RKO (cell line): ENCODE measurements at regions not wholly inside any gene's neighbourhood (a gene's known extent, or its start where the extent isn't known, plus 50 kb on each side); places are given as distances from the start of the nearest gene placed in this dataset.
"Not testable (repeated sequence)": the region's sequence is repeated elsewhere in the genome, so short reads cannot be mapped to it uniquely, and the experiment has no call there.

ENCODE experiments used
- DNase-seq: peaks from one replicate; pipeline ENCODE4 v3.0.0-alpha.2; 2016; ENCODE audit warnings: low spot score

- DNase-seq: no peak
These were observed 209.3 kb upstream of the PKN2 start for GRCh38 chr1:88474555-88475304.

GRCh38 chr1:88484881-88485280 lies 199.2 kb upstream of the PKN2 start:
- no peak for DNase-seq

GRCh38 chr1:88488237-88488636 lies 195.8 kb upstream of the PKN2 start:
- peak; percentile 27 for DNase-seq

GRCh38 chr1:88490676-88491075 lies 193.4 kb upstream of the PKN2 start:
- DNase-seq: no peak

- DNase-seq: no peak
These were observed 184.4 kb upstream of the PKN2 start for GRCh38 chr1:88499671-88500070.

GRCh38 chr1:88502886-88503285 lies 181.2 kb upstream of the PKN2 start:
- DNase-seq: no peak

- DNase-seq: no peak
These were observed 180.4 kb upstream of the PKN2 start for GRCh38 chr1:88503646-88504045.

- no peak for DNase-seq
These were observed 179.5 kb upstream of the PKN2 start for GRCh38 chr1:88504601-88505000.

GRCh38 chr1:88509379-88509778 lies 174.7 kb upstream of the PKN2 start:
- DNase-seq: peak; percentile 4

- DNase-seq: no peak
These were observed 169.5 kb upstream of the PKN2 start for GRCh38 chr1:88514544-88515060.

- DNase-seq: not testable (repeated sequence)
These were observed 166.6 kb upstream of the PKN2 start for GRCh38 chr1:88517499-88517898.

- DNase-seq: peak; percentile 7
These were observed 164.9 kb upstream of the PKN2 start for GRCh38 chr1:88519156-88519555.

- DNase-seq: no peak
These were observed 160.1 kb upstream of the PKN2 start for GRCh38 chr1:88523854-88524528.

- no peak for DNase-seq
These were observed 157.6 kb upstream of the PKN2 start for GRCh38 chr1:88526456-88526855.

GRCh38 chr1:88528792-88529191 lies 155.3 kb upstream of the PKN2 start:
- peak; percentile 17 for DNase-seq

GRCh38 chr1:88529581-88529980 lies 154.5 kb upstream of the PKN2 start:
- DNase-seq: no peak

GRCh38 chr1:88530246-88530645 lies 153.8 kb upstream of the PKN2 start:
- DNase-seq: no peak

GRCh38 chr1:88537787-88538186 lies 146.3 kb upstream of the PKN2 start:
- no peak for DNase-seq

GRCh38 chr1:88538222-88538899 lies 145.7 kb upstream of the PKN2 start:
- DNase-seq: no peak

GRCh38 chr1:88540255-88540654 lies 143.8 kb upstream of the PKN2 start:
- no peak for DNase-seq

GRCh38 chr1:88541596-88541995 lies 142.5 kb upstream of the PKN2 start:
- no peak for DNase-seq

- DNase-seq: no peak
These were observed 139.9 kb upstream of the PKN2 start for GRCh38 chr1:88544195-88544594.

- DNase-seq: peak; percentile 19
These were observed 134.5 kb upstream of the PKN2 start for GRCh38 chr1:88549536-88549935.
